IPS-20b (cell line): ENCODE measurements at regions not wholly inside any gene's neighbourhood (a gene's known extent, or its start where the extent isn't known, plus 50 kb on each side); places are given as distances from the start of the nearest gene placed in this dataset.

ENCODE experiments used
- H3K27ac ChIP-seq: one replicate; pipeline ENCODE4 v1.5.1; 2013; ENCODE audit warnings: low read length
- H3K27me3 ChIP-seq: 2 replicates; pipeline ENCODE4 v1.6.1; 2013; ENCODE audit warnings: mild to moderate bottlenecking, low read length, inconsistent platforms; ENCODE audit not compliant: insufficient read depth
- H3K36me3 ChIP-seq: 2 replicates; pipeline ENCODE4 v1.6.1; 2013; ENCODE audit warnings: low read depth, mild to moderate bottlenecking, inconsistent platforms, low read length, moderate library complexity; ENCODE audit not compliant: insufficient read depth
- H3K4me1 ChIP-seq: 2 replicates; pipeline ENCODE4 v1.6.1; 2013; ENCODE audit warnings: mild to moderate bottlenecking, control low read depth, inconsistent platforms, low read length, moderate library complexity; ENCODE audit not compliant: insufficient read depth
- H3K4me3 ChIP-seq: 2 replicates; pipeline ENCODE4 v1.5.1; 2013; ENCODE audit warnings: mild to moderate bottlenecking, low read length, inconsistent platforms
- H3K9ac ChIP-seq: 2 replicates; pipeline ENCODE4 v1.6.1; 2013; ENCODE audit warnings: low read depth, mild to moderate bottlenecking, inconsistent platforms, low read length, moderate library complexity
- H3K9me3 ChIP-seq: 2 replicates; pipeline ENCODE4 v1.6.1; 2013; ENCODE audit warnings: mild to moderate bottlenecking, low read depth, low read length, inconsistent platforms; ENCODE audit not compliant: insufficient read depth

GRCh38 chr9:115196919-115197318 is 79.0 kb upstream of the TNC start:
- no peak overlapping the region for H3K27ac ChIP-seq
- H3K4me1 ChIP-seq = peaks cover 15% of the 10 kb centered on the region
- H3K27me3 ChIP-seq = no peaks in the 10 kb centered on the region
- no peak overlapping the region for H3K4me3 ChIP-seq
- H3K9me3 ChIP-seq = no peaks in the 10 kb centered on the region
- H3K9ac ChIP-seq = no peak overlapping the region
- no peaks in the 10 kb centered on the region for H3K36me3 ChIP-seq

- H3K9ac ChIP-seq = no peak overlapping the region
- H3K36me3 ChIP-seq = no peaks in the 10 kb centered on the region
- H3K27ac ChIP-seq = no peak overlapping the region
These were observed 80.0 kb upstream of the TNC start for GRCh38 chr9:115198001-115198400.

DNA sequence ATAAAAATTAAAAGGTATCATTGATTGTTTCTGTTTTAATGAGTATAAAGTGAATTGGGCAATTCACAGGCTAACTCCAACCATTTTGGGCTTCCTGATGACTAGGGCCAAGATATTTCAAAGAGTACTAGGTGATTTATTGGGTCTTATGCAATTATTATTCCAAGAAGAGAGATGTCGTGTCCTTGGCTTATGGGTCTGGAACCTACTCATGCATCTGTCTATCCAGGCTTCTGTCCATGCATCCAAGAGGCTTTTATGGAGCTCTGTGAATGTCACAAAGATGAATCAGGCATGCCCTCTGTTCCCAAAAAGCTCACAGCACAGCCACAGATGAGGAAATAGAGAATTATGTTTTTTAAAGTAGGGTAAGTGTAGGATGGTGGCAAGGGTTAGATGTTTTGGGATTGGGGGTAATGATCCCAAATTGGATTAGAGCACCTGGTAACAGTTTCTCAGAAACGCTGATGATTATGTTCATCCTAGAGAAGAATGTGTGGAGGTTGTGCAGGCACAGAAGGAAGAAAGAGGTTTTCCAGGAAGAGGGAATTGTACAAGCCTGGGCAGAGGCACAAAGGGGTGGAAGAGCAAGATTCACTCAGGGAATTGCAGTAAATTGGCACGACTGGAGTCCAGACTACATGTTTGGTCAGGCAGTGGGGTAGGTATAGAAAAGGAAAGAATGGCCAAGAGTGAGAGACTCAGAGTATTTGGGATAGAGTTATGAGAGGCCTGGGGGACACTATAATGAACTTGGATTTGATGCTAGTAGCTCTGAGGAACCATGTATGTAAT is 83.0 kb upstream of the TNC start:
- no peaks in the 10 kb centered on the region for H3K36me3 ChIP-seq
- H3K27me3 ChIP-seq = no peaks in the 10 kb centered on the region
- no peaks in the 10 kb centered on the region for H3K4me1 ChIP-seq
- no peak overlapping the region for H3K4me3 ChIP-seq
- H3K9me3 ChIP-seq = no peaks in the 10 kb centered on the region
- no peak overlapping the region for H3K9ac ChIP-seq
- no peak overlapping the region for H3K27ac ChIP-seq

More at GRCh38 chr9:115198001-115198400, 80.0 kb upstream of the TNC start:
- H3K27me3 ChIP-seq = no peaks in the 10 kb centered on the region
- H3K9me3 ChIP-seq = no peaks in the 10 kb centered on the region
- no peak overlapping the region for H3K4me3 ChIP-seq
- peaks cover 14% of the 10 kb centered on the region for H3K4me1 ChIP-seq

DNA sequence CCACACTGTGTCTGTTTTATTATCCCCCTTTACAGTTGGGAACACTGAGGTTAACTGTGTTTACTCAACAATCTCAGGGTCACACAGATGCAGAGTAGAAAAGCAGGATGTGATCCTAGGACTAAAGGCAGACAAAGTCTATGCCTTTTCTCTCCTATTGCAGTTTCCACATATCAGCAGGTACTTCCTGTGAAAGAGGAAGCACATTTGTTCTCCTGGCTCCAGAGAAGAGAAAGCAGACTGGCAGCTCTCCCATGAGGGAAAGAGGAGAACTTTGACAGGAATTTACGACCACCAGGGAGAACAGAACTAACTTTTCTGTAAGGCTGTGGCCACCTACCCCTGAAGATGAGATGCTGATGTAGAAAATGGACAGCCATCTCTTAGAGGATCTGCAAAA is 84.2 kb upstream of the TNC start:
- H3K27me3 ChIP-seq = no peaks in the 10 kb centered on the region
- H3K4me1 ChIP-seq = no peaks in the 10 kb centered on the region
- H3K4me3 ChIP-seq = no peak overlapping the region
- H3K9ac ChIP-seq = no peak overlapping the region
- no peak overlapping the region for H3K27ac ChIP-seq
- H3K9me3 ChIP-seq = no peaks in the 10 kb centered on the region
- no peaks in the 10 kb centered on the region for H3K36me3 ChIP-seq

- no peaks in the 10 kb centered on the region for H3K9me3 ChIP-seq
- no peak overlapping the region for H3K4me3 ChIP-seq
- H3K9ac ChIP-seq = no peak overlapping the region
- H3K4me1 ChIP-seq = no peaks in the 10 kb centered on the region
- no peaks in the 10 kb centered on the region for H3K27me3 ChIP-seq
- H3K36me3 ChIP-seq = no peaks in the 10 kb centered on the region
- no peak overlapping the region for H3K27ac ChIP-seq
These were observed 85.2 kb upstream of the TNC start for GRCh38 chr9:115202960-115203751.

- H3K4me1 ChIP-seq = no peaks in the 10 kb centered on the region
- no peak overlapping the region for H3K9ac ChIP-seq
- H3K27ac ChIP-seq = no peak overlapping the region
- H3K27me3 ChIP-seq = no peaks in the 10 kb centered on the region
- no peak overlapping the region for H3K4me3 ChIP-seq
- H3K36me3 ChIP-seq = no peaks in the 10 kb centered on the region
- H3K9me3 ChIP-seq = no peaks in the 10 kb centered on the region
These were observed 87.0 kb upstream of the TNC start for GRCh38 chr9:115204904-115205453.

GRCh38 chr9:115207003-115207836 is 89.3 kb upstream of the TNC start:
- Histone ChIP-seq H3K4me3 (no peak overlapping the region), H3K27ac (no peak overlapping the region), H3K36me3 (no peaks in the 10 kb centered on the region), H3K9me3 (no peaks in the 10 kb centered on the region), H3K27me3 (no peaks in the 10 kb centered on the region), H3K9ac (no peak overlapping the region), H3K4me1 (no peaks in the 10 kb centered on the region)

- H3K9ac ChIP-seq = no peak overlapping the region
- H3K36me3 ChIP-seq = no peaks in the 10 kb centered on the region
- no peak overlapping the region for H3K4me3 ChIP-seq
- H3K27ac ChIP-seq = no peak overlapping the region
- no peaks in the 10 kb centered on the region for H3K9me3 ChIP-seq
- no peaks in the 10 kb centered on the region for H3K27me3 ChIP-seq
- peaks cover 6% of the 10 kb centered on the region; the same call in 1 of the 2 replicates for H3K4me1 ChIP-seq
These were observed 90.5 kb upstream of the TNC start for GRCh38 chr9:115208501-115208900.

GRCh38 chr9:115209601-115210306 is 91.8 kb upstream of the TNC start:
- Histone ChIP-seq H3K9ac (no peak overlapping the region), H3K27ac (no peak overlapping the region), H3K9me3 (no peaks in the 10 kb centered on the region), H3K4me1 (peaks cover 6% of the 10 kb centered on the region; the same call in 1 of the 2 replicates), H3K4me3 (no peak overlapping the region), H3K27me3 (no peaks in the 10 kb centered on the region), H3K36me3 (no peaks in the 10 kb centered on the region)

- no peak overlapping the region for H3K9ac ChIP-seq
- no peak overlapping the region for H3K4me3 ChIP-seq
- no peaks in the 10 kb centered on the region for H3K9me3 ChIP-seq
- H3K4me1 ChIP-seq = peaks cover 6% of the 10 kb centered on the region; the same call in 1 of the 2 replicates
- no peaks in the 10 kb centered on the region for H3K36me3 ChIP-seq
- no peak overlapping the region for H3K27ac ChIP-seq
- H3K27me3 ChIP-seq = no peaks in the 10 kb centered on the region
These were observed 92.7 kb upstream of the TNC start for GRCh38 chr9:115210699-115211098.
